Thoracic aorta (tissue), 2 donors: ENCODE measurements at regions not wholly inside any gene's neighbourhood (a gene's known extent, or its start where the extent isn't known, plus 50 kb on each side); places are given as distances from the start of the nearest gene placed in this dataset.

Experiments
- ATAC-seq: fragments of 150-250 bp; one replicate; pipeline ENCODE4 v1.8.0; 2017; ENCODE audit warnings: low read depth; ENCODE audit not compliant: insufficient number of reproducible peaks, low FRiP score
- DNase-seq: peaks from one replicate; pipeline ENCODE4 v3.0.0-alpha.2; 2020; ENCODE audit warnings: low spot score
- H3K27ac ChIP-seq, 2 donors: fragments of 200-600 bp; sonication (generic); 1 replicate in 1 of 2; 2 replicates in 1 of 2; pipeline ENCODE4 v1.5.1; 2016; ENCODE audit warnings: mild to moderate bottlenecking in 2 of 2, moderate library complexity in 2 of 2
- H3K27me3 ChIP-seq: fragments of 200-600 bp; sonication (generic); replicated peaks from 2 replicates; pipeline ENCODE4 v1.6.0; 2016; ENCODE audit warnings: mild to moderate bottlenecking; ENCODE audit not compliant: insufficient read depth
- H3K36me3 ChIP-seq: fragments of 200-600 bp; sonication (generic); one replicate; pipeline ENCODE4 v1.5.1; 2016
- H3K4me1 ChIP-seq, 2 donors: fragments of 200-600 bp; sonication (generic); 1 replicate in 1 of 2; 2 replicates in 1 of 2; pipeline versions ENCODE4 v1.5.1 to v1.6.0; 2016; ENCODE audit warnings: low read depth in 2 of 2, mild to moderate bottlenecking in 1 of 2; ENCODE audit not compliant: control insufficient read depth in 1 of 2
- H3K4me3 ChIP-seq: fragments of 200-600 bp; sonication (generic); 2 replicates; pipeline ENCODE4 v1.5.1; 2016; ENCODE audit warnings: mild to moderate bottlenecking
- H3K9me3 ChIP-seq: fragments of 200-600 bp; sonication (generic); 2 replicates; pipeline ENCODE4 v1.5.1; 2016
- TF ChIP-seq, protein P1 (sequence below): fragments of 200-600 bp; sonication (generic); IDR thresholded peaks from one replicate; pipeline ENCODE4 v1.5.1; 2019; ENCODE audit warnings: antibody characterized with exemption

DNA sequence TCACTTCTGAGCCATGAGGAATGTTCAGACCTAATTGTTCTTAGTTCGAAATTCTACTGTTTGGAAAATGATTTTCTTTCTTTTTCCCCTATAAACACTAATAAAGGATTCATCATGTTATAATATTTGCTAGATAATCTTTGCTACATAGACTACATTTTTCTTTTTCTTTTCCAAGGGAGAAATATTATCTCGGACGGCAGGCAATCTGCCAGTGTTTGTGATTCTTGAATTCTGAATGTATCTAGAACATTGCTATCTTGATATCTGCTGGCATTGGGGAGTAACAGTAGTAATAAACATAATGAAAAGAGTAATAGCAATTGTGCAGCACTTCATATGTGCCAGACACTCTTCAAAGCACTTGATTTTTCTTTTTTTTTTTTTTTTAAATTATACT is 107.7 kb upstream of the ZNF32 start:
- Histone ChIP-seq H3K36me3 (no peaks in the 10 kb centered on the region), H3K4me1 (no peaks in the 10 kb centered on the region), H3K9me3 (no peaks in the 10 kb centered on the region), H3K27ac (no peak overlapping the region), H3K4me3 (no peak overlapping the region), H3K27me3 (no peaks in the 10 kb centered on the region)
- TF ChIP-seq, protein P1, sequence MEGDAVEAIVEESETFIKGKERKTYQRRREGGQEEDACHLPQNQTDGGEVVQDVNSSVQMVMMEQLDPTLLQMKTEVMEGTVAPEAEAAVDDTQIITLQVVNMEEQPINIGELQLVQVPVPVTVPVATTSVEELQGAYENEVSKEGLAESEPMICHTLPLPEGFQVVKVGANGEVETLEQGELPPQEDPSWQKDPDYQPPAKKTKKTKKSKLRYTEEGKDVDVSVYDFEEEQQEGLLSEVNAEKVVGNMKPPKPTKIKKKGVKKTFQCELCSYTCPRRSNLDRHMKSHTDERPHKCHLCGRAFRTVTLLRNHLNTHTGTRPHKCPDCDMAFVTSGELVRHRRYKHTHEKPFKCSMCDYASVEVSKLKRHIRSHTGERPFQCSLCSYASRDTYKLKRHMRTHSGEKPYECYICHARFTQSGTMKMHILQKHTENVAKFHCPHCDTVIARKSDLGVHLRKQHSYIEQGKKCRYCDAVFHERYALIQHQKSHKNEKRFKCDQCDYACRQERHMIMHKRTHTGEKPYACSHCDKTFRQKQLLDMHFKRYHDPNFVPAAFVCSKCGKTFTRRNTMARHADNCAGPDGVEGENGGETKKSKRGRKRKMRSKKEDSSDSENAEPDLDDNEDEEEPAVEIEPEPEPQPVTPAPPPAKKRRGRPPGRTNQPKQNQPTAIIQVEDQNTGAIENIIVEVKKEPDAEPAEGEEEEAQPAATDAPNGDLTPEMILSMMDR = no peak
- DNase-seq (no peak), ATAC-seq (no peak)

GRCh38 chr10:43754569-43755260 is 106.0 kb upstream of the ZNF32 start:
- Histone ChIP-seq H3K27me3 (no peaks in the 10 kb centered on the region), H3K4me3 (no peak overlapping the region), H3K27ac (no peak overlapping the region), H3K36me3 (no peaks in the 10 kb centered on the region), H3K4me1 (no peaks in the 10 kb centered on the region), H3K9me3 (no peaks in the 10 kb centered on the region)
- TF ChIP-seq, protein P1 = no peak
- ATAC-seq (no peak), DNase-seq (no peak)

- Histone ChIP-seq H3K27me3 (no peaks in the 10 kb centered on the region), H3K9me3 (no peaks in the 10 kb centered on the region), H3K36me3 (no peaks in the 10 kb centered on the region), H3K4me3 (no peak overlapping the region), H3K27ac (no peak overlapping the region), H3K4me1 (no peaks in the 10 kb centered on the region)
- DNase-seq = no peak
- ATAC-seq = no peak
- TF ChIP-seq, protein P1 = no peak
Measured at GRCh38 chr10:43753397-43754061, 104.8 kb upstream of the ZNF32 start.

DNA sequence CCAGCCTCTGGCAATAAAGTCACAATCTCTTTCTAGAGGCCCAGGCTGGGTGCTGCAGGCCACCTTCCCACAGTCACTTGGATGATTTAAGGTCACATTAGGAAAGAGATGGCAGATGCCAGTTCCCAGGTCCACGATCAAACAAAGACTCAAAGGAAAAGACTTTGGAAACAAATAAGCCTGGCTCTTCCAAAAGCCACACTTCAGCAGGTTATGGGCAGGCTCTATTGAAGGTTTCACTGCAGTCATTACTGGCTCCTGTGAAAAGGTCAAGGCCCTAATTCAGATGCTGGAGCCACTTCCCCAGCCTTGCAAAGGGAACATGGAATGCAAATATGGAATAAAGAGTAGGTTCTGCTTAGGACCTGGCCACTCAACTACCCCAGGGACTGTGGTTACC is 104.0 kb upstream of the ZNF32 start:
- no peaks in the 10 kb centered on the region for H3K4me1 ChIP-seq
- DNase-seq (no peak), ATAC-seq (no peak)
- no peak overlapping the region for H3K27ac ChIP-seq
- TF ChIP-seq, protein P1 = no peak
- H3K4me3 ChIP-seq = no peak overlapping the region
- H3K36me3 ChIP-seq = no peaks in the 10 kb centered on the region
- H3K9me3 ChIP-seq = no peaks in the 10 kb centered on the region
- H3K27me3 ChIP-seq = no peaks in the 10 kb centered on the region

GRCh38 chr10:43751646-43752045 is 103.0 kb upstream of the ZNF32 start:
- H3K9me3 ChIP-seq = no peaks in the 10 kb centered on the region
- no peak overlapping the region for H3K4me3 ChIP-seq
- DNase-seq (no peak), ATAC-seq (no peak)
- H3K36me3 ChIP-seq = no peaks in the 10 kb centered on the region
- no peaks in the 10 kb centered on the region for H3K27me3 ChIP-seq
- TF ChIP-seq, protein P1 = no peak
- H3K4me1 ChIP-seq = no peaks in the 10 kb centered on the region
- no peak overlapping the region for H3K27ac ChIP-seq
